HepG2 (cell line): ENCODE measurements at regions not wholly inside any gene's neighbourhood (a gene's known extent, or its start where the extent isn't known, plus 50 kb on each side); places are given as distances from the start of the nearest gene placed in this dataset.

Experiments used
- ATAC-seq: fragments of 200-7000 bp; cut with Tn5 transposase; 3 replicates; pipeline ENCODE4 v1.9.1; 2020; ENCODE audit warnings: mild to moderate bottlenecking, moderate library complexity
- BruUV-seq: library from RNA; stranded (reverse); fragments of 400-500 nt; replicated peaks from 2 replicates; lab custom pipeline; 2021; lab: Mats Ljungman, UMichigan
- CTCF ChIA-PET: fragments of 300-600 bp; formaldehyde crosslinking; extraction: SDS; loops from one replicate; lab custom pipeline; 2021; ENCODE audit warnings: low total read pairs, inconsistent platforms, low intra/inter-chr PET ratio; lab: Yijun Ruan, JAX
- POLR2A ChIA-PET: fragments of 350-600 bp; sonication (Branson Sonifier 250); formaldehyde crosslinking; loops from one replicate; lab custom pipeline; 2020; ENCODE audit warnings: antibody characterized with exemption, inconsistent platforms; lab: Yijun Ruan, JAX
- DNase-seq: peaks from one replicate; pipeline ENCODE4 v3.0.0-alpha.2; 2015; ENCODE audit warnings: low spot score
- FAIRE-seq: peaks from 3 replicates; lab custom pipeline; 2011; peaks lifted over from hg19 to GRCh38; lab: Jason Lieb, UNC
- H2AFZ ChIP-seq: one replicate; pipeline ENCODE4 v1.6.1; 2011; ENCODE audit warnings: low read length, inconsistent platforms
- H3K27ac ChIP-seq: fragments of 300-600 bp; 3 replicates; pipeline ENCODE4 v1.8.0; 2011; ENCODE audit warnings: mixed run types, mild to moderate bottlenecking, mixed read lengths, low read length, inconsistent platforms; ENCODE audit not compliant: insufficient read depth; ENCODE audit errors: extremely low read length
- H3K27me3 ChIP-seq, 2 experiments: fragments of 200-600 bp in 1 of 2; 2 replicates in 1 of 2; 3 replicates in 1 of 2; pipeline versions ENCODE4 v1.6.0 to v1.8.0; 2011; ENCODE audit warnings: low read length in 2 of 2, mild to moderate bottlenecking in 2 of 2, moderate library complexity in 2 of 2, inconsistent platforms in 1 of 2; ENCODE audit not compliant: insufficient read depth in 2 of 2, control insufficient read depth in 1 of 2
- H3K36me3 ChIP-seq, 2 experiments: fragments of 200-600 bp in 1 of 2; replicated peaks in 1 of 2; 2 replicates in 1 of 2; 3 replicates in 1 of 2; pipeline versions ENCODE4 v1.5.1 to v1.8.0; 2011; ENCODE audit warnings: low read length in 2 of 2, inconsistent platforms in 1 of 2; ENCODE audit not compliant: insufficient read depth in 2 of 2, control insufficient read depth in 1 of 2
- H3K4me1 ChIP-seq: 2 replicates; pipeline ENCODE4 v1.5.1; 2012; ENCODE audit warnings: low read length, inconsistent platforms; ENCODE audit not compliant: insufficient read depth
- H3K4me2 ChIP-seq: 2 replicates; pipeline ENCODE4 v1.6.0; 2011; ENCODE audit warnings: low read depth, low read length, inconsistent platforms
- H3K4me3 ChIP-seq, 3 experiments: fragments of 200-600 bp in 1 of 3; sonication (generic), shearing (Covaris generic) in 1 of 3; replicated peaks in 1 of 3; 2 replicates each; pipeline ENCODE4 v1.5.1; 2011 to 2016; ENCODE audit warnings: low read length in 3 of 3, inconsistent platforms in 2 of 3, low read depth in 2 of 3, mild to moderate bottlenecking in 2 of 3, control low read depth in 1 of 3, mixed read lengths in 1 of 3; ENCODE audit not compliant: insufficient read depth in 1 of 3
- H3K79me2 ChIP-seq: one replicate; pipeline ENCODE4 v1.6.1; 2011; ENCODE audit warnings: low read length, inconsistent platforms; ENCODE audit not compliant: insufficient read depth
- H3K9ac ChIP-seq: 2 replicates; pipeline ENCODE4 v1.6.0; 2011; ENCODE audit warnings: mild to moderate bottlenecking, low read depth, low read length, inconsistent platforms; ENCODE audit not compliant: insufficient read depth
- H3K9me3 ChIP-seq: 2 replicates; pipeline ENCODE4 v1.5.1; 2012; ENCODE audit warnings: mild to moderate bottlenecking, low read length
- H4K20me1 ChIP-seq: 2 replicates; pipeline ENCODE4 v1.6.0; 2011; ENCODE audit warnings: inconsistent platforms, mild to moderate bottlenecking, low read length, moderate library complexity; ENCODE audit not compliant: insufficient read depth
- EEA1 ChIP-seq: sonication (generic); formaldehyde crosslinking; IDR thresholded peaks from 2 replicates; pipeline ENCODE4 v1.5.1; 2020; ENCODE audit warnings: mild to moderate bottlenecking, missing genetic modification reagents, borderline replicate concordance
- ISL2 ChIP-seq: sonication (generic); formaldehyde crosslinking; IDR thresholded peaks from 2 replicates; pipeline ENCODE4 v1.5.0; 2020; ENCODE audit warnings: missing genetic modification reagents
- ZNF180 ChIP-seq: sonication (generic); formaldehyde crosslinking; IDR thresholded peaks from 2 replicates; pipeline ENCODE4 v1.4.0; 2020; ENCODE audit warnings: low read depth, missing genetic modification reagents, borderline replicate concordance
- WGBS: methylation state at CpG from one replicate; pipeline ENCODE4 v1.1.6; 2017; ENCODE audit warnings: low lambda C conversion rate; 5-methylcytosine and 5-hydroxymethylcytosine counted together
- in situ Hi-C: cut with HindIII; loops from 2 replicates; pipeline ENCODE4 v1.10.0; 2017; ENCODE audit warnings: low pct_unique_long_range_greater_than_20kb; ENCODE audit not compliant: extremely low pct_ligation_motif_present
- intact Hi-C: fragments of 100-400 bp; cut with micrococcal nuclease; formaldehyde crosslinking; loops from one replicate; pipeline ENCODE4 v1.10.0; 2022; ENCODE audit not compliant: unreplicated experiment
- TF ChIP-seq, protein P1 (sequence below): IDR thresholded peaks from 2 replicates; pipeline ENCODE4 v1.6.1; 2016
- TF ChIP-seq, protein P2 (sequence below): sonication (generic); formaldehyde crosslinking; conservative IDR thresholded peaks from 2 replicates; pipeline ENCODE4 v1.4.0; 2020; ENCODE audit warnings: missing genetic modification reagents
- TF ChIP-seq, protein P3 (sequence below): sonication (generic); formaldehyde crosslinking; IDR thresholded peaks from 2 replicates; pipeline ENCODE4 v1.4.0; 2020; ENCODE audit warnings: missing genetic modification reagents

DNA sequence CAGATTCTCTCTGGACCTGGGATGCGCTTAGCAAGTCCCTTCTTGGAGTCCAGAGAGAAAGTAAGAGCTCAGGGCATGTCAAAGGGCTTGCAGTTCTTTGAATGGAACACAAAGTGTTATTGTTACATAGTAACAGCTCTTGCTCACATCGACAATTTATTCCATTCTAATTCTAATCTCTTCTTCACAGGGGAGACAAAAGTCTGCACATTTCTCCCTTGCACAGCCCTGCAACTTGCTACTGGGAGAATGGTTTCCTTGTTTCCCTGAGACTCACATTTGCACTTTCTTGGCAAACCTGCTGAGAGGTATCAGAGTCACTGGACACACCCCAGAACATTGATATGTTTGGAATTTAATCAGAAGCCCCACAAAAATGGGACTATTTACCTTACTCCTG is 209.9 kb upstream of the IGF1 start (continued):
- TF ChIP-seq, protein P1, sequence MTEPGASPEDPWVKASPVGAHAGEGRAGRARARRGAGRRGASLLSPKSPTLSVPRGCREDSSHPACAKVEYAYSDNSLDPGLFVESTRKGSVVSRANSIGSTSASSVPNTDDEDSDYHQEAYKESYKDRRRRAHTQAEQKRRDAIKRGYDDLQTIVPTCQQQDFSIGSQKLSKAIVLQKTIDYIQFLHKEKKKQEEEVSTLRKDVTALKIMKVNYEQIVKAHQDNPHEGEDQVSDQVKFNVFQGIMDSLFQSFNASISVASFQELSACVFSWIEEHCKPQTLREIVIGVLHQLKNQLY (CRISPR knock-in tag) = no peak

DNA sequence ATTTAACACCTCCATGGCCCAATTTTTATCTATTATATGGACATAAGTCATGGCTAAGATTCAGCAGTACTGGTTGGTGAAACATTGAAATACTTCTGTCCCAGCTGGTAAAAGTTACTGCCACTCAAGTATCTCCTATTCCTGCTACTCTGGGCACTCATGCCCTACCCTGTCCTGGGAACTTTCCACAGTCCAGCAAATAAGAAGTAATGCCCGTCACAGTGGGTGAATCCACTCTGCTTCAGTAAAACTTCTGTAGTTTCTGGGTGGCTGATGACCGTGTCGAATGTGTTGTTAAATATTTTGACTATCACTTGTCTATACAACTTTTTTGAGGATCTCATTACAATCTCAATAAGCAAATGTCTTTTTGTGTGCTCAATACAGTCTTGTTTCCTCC is 209.3 kb upstream of the IGF1 start:
- no peaks in the 10 kb centered on the region for H3K79me2 ChIP-seq
- no peak overlapping the region for H3K9ac ChIP-seq
- no peaks in the 10 kb centered on the region for H3K9me3 ChIP-seq
- H3K4me2 ChIP-seq = no peak overlapping the region
- no peak for ATAC-seq
- TF ChIP-seq, protein P2, sequence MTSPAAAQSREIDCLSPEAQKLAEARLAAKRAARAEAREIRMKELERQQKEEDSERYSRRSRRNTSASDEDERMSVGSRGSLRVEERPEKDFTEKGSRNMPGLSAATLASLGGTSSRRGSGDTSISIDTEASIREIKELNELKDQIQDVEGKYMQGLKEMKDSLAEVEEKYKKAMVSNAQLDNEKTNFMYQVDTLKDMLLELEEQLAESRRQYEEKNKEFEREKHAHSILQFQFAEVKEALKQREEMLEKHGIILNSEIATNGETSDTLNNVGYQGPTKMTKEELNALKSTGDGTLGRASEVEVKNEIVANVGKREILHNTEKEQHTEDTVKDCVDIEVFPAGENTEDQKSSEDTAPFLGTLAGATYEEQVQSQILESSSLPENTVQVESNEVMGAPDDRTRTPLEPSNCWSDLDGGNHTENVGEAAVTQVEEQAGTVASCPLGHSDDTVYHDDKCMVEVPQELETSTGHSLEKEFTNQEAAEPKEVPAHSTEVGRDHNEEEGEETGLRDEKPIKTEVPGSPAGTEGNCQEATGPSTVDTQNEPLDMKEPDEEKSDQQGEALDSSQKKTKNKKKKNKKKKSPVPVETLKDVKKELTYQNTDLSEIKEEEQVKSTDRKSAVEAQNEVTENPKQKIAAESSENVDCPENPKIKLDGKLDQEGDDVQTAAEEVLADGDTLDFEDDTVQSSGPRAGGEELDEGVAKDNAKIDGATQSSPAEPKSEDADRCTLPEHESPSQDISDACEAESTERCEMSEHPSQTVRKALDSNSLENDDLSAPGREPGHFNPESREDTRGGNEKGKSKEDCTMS (CRISPR knock-in tag) = no peak
- TF ChIP-seq, protein P3, sequence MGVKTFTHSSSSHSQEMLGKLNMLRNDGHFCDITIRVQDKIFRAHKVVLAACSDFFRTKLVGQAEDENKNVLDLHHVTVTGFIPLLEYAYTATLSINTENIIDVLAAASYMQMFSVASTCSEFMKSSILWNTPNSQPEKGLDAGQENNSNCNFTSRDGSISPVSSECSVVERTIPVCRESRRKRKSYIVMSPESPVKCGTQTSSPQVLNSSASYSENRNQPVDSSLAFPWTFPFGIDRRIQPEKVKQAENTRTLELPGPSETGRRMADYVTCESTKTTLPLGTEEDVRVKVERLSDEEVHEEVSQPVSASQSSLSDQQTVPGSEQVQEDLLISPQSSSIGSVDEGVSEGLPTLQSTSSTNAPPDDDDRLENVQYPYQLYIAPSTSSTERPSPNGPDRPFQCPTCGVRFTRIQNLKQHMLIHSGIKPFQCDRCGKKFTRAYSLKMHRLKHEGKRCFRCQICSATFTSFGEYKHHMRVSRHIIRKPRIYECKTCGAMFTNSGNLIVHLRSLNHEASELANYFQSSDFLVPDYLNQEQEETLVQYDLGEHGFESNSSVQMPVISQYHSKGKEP (CRISPR knock-in tag) = no peak
- TF ChIP-seq EEA1 (CRISPR knock-in tag) = no peak
- TF ChIP-seq ISL2 (CRISPR knock-in tag) = no peak
- TF ChIP-seq ZNF180 (CRISPR knock-in tag) = no peak
- BruUV-seq = no TSS peak
- no peaks in the 10 kb centered on the region for H3K4me1 ChIP-seq
- ChIA-PET CTCF (no interaction called here), POLR2A (no interaction called here)
- no peak for FAIRE-seq
- intact Hi-C loops = no loop called here
- no peak for DNase-seq
- H2AFZ ChIP-seq = no peak overlapping the region
- no peak overlapping the region for H3K4me3 ChIP-seq
- in situ Hi-C loops = no loop called here
- 0% methylated on average over 3 of the region's 3 CpGs for WGBS
- no peaks in the 10 kb centered on the region for H3K27me3 ChIP-seq
- H4K20me1 ChIP-seq = no peaks in the 10 kb centered on the region
- H3K27ac ChIP-seq = no peak overlapping the region
- no peaks in the 10 kb centered on the region for H3K36me3 ChIP-seq
